HL-60/S4 treated with phorbol 12-myristate 13-acetate at 8.2 ng/mL for 4 days and 3 days (cell line): ENCODE measurements at regions not wholly inside any gene's neighbourhood (a gene's known extent, or its start where the extent isn't known, plus 50 kb on each side); places are given as distances from the start of the nearest gene placed in this dataset.

Experiments used
- in situ Hi-C: fragments of 300-500 bp; cut with MboI; formaldehyde crosslinking; loops from 2 replicates; pipeline ENCODE4 v1.15.0; 2022; ENCODE audit warnings: low sequenced_read_pairs

DNA sequence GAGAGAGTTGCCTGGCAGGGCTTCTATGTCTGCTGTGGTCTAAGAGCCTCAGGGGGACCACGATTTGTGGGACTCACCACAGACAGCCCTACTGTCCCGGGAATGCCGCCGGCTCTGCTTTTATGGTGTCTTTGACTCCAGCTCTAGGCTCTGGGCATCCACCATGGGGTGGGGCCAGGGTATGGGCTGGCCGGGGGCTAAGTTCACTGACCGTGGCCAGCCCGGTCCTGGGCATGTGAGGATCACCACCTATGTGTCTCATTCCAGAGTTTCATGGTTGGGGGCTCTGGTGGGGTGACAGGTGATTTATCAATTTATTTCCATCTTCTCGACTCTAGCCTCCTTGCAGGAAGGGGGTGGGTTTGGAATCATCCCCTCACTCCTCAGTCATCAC, 139.4 kb downstream of the GADD45G start:
- in situ Hi-C loops: no loop called here

DNA sequence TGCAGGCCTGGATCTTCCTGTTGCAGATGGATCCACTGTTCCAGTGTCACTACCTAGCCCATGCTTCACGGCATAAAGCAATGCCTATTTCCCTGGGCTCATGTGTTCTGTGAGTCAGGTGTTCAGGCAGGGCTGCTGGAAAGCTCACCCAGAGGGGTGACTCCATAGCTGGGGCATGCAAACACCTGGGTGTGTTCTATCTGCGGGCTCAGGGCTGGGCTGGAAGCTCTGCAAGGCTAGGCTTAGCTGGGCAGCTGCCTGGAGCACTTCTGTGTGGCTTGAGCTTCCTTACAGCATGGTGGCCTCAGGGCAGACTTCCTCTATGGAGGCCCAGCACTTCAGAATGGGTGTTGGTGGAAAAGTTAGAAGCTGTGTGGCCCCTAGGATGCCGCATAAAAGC, 139.9 kb downstream of the GADD45G start:
- in situ Hi-C loops: no loop called here

DNA sequence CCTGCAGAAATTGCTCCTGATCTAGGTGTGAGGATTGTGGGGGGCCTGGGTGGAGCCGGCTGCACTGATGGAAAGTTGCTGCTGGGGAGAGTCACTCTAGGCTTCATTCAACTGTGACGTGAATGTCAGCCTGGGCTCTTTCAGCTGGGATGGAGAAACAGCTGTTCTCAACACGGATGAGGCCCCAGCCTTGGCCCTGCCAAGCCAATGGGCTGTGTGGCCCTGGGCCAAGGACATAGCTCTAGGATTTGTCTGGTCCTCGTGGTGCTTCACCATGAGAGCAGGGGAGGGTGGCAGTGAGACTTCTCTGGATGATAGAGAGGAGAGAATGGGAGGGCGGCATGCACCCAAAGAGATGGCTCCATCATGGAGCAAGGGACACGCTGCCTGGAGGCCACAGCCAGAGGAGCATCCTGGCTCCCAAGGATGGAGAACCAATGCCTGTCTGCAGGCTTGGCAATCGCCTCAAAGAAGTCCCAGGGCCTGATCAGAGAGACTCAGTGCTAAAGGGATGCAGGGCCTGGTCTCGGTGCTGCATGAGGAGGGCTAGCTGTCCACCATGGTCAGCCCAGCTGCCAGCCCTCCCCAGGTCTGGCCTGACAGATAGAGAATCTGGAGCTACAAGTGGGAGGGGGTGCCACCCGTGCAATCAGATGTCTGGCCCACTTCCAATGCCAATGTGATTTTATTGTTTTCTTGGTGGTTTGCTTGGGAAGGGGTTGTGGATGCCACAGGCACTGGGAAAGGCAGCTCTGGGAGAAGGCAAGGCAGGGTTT, 141.0 kb downstream of the GADD45G start:
- in situ Hi-C loops: no loop called here

DNA sequence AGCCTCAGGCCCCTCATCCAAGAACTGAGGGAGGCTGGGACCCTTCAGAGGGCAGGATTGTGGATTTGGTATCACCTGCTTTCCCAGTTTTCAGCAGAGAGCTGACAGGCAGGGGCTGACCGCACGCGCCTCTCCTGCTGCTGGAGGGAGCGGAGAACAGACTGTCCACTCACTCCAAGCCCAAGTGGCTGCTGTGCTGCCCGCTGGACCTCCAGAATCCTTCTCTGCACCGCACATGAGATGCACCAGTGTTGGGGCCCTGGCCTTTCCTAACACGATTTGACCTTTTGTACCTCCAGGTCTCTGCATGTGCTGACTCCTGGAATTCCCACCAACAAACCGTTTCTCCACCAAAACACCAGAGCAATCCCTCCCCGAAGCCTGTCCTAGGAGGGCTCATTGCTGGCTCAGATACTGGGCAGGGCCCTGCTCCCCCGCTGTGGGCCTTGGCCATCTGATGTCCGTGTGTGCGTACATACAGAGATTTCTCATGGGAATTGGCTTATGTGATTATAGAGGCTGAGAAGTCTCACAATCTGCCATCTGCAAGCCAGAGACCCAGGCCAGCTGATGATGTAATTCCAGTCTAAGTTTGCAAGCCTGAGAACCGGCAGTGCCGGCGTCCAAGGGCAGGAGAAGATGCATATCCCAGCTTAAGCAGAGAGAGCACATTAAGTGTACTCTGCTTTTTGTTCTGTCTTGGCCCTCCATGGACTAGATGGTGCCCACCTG, 141.7 kb downstream of the GADD45G start:
- in situ Hi-C loops: no loop called here

DNA sequence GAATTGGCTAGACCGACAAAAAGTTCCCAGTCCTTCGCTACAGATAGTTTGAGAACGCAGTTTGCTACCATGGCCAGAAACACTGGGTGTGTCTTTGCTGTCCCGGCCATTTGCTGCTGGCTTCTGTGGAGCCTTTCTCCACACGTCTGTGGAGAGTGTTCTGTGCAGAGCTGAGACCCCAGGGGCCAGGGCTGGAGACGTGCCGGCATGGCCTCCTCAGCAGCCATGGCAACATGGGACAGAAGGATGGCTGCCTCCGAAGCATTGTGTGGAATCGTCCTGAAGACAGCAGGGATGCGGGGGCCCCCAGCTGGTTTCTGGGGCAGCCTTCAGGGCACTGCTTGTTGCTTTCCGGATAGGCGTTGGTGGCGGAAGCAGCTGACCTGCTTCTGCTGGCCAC, 142.8 kb downstream of the GADD45G start:
- in situ Hi-C loops: no loop called here

DNA sequence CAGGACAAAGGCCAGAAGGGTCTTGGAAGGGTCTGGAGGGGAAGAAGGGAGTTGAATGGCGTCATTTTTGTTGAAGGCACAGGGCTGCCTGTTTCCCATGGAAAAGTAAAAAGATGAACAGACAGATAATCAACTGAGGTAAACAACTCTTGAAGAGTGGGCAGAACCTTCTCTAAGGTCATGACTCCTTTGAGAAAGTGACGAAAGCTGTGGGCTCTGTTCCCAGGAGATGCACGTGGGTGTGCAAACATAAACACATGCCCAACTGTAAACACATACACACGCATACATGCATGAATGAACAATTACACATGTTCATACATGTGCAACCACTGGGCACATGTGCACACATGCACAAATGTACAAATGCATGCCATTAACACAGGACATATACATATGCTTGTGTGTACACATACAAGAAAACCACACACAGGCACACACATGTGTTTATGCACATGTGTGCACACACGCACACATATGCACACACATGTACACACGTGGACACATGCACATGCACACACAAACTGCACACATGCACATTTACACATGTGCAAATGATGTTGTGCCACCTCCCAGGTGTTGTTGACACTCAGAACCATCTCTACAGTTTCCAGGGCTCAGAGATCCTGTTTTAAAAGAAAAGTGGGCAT, 143.3 kb downstream of the GADD45G start:
- in situ Hi-C loops: no loop called here

DNA sequence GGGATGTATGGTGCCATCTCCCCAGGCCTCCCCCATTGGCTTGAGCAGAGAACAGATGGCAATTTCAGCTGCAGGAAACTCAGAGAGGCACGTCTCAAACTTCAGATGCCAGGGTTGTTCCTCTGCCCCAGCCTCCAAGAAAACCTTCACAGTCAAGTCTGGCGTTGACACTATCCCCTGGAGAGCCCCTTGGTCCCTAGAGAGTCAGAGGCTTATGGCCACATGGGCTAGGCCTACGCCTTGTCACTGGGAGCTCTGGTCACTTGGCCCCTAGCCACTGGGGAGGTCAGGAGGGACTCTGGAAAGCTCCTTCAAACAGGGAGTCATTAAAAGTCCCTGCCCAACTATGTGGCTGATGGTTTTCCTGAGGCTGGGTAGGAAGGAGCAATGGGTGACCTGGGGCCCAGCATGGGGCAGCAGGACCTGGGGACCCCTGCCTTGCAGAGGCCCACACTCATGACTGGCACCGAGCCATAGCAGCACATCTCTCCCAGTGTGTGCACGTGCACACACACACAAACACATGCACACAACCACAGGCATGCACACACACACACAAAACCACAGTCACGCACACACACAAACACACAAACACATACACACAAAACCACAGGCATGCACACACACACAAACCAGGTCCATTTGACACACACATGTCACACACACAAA, 144.2 kb downstream of the GADD45G start:
- in situ Hi-C loops: no loop called here

DNA sequence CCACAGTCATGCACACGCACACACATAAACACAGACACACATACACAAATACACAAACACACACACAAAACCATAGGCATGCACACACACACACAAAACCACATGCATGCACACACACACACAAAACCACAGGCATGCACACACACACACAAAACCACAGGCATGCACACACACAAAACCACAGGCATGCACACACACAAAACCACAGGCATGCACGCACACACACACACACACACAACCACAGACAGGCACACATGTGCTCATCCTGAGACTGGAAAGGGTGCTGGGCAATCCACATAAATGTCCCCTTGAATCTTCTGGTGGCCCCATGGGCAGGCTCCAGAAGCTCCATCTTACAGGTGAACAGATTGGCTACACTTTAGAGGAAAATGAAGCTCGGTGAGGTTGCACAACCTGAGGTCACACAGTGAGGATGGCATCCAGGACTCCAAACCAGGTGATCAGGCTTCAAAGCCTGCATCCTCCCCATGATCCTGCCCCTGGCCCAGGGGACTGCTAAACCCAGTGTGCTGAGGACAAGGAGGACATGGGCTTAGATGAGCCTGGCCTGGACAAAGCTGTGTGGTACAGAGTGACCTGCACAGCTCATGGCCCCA, 144.8 kb downstream of the GADD45G start:
- in situ Hi-C loops: no loop called here

DNA sequence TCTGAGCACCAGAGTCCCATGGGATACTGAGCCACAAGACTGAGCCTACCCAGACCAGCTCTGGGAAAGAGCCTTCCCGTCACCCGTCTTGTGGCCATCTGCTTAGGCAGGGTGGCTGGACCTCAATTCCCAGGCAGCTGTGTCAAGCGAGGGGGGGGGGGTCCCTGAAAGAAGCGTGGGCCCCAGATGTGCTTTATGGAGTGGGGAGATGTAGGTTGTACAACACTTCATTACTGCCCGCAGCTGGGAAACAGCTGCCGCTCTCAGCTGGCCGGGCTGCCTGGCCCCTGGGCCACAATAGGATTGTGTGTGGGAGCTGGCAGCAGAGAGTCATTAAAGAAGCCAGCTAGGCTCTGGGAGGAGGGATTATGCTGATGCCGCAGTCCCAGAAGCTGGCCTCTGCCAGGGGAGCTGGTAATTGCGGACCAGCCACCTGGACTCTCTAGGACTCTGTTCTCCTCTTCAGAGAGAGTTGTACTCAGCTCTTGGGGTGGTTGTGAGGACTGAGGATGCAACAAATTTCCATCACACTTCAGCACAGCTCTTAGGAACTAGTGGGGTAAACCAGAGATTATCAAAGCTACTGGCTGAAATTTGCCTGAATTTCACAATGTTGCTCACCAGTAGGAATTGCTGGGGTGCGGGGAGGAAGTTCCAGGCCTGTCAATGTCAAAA, 145.4 kb downstream of the GADD45G start:
- in situ Hi-C loops: no loop called here

DNA sequence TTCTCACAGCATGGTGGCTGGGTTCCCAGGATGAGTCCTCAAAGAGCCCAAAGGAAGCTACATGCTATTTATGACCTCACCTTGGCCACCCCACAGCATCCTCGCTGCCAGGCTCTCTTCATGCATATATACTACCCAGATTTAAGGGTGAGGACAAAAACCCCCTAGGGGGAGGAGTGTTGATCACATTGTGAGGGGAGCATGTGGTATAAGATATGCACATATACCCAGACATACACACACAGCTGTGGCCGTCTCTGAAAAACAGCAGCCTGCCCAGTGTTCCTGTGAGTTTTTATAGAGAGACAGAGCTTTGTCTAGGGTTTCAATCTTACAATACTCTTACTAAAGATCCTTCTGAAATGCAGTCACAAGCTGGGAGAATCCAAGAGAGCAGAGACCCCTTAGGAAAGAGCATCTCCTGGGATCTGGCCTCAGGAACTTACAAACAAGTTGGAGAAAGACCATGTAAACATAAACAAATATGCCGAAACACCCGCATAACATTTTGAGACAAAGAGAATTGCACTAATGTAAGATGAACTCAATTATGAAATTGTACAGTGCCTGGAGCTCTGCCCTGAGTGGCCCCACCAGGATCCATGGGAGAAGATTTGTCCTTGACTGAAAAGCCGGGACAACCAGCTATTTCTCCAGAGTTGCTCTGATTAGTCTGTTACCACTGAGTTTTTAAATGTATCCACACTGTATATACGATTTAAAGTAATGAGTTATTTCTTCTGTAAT, 146.4 kb downstream of the GADD45G start:
- in situ Hi-C loops: no loop called here

DNA sequence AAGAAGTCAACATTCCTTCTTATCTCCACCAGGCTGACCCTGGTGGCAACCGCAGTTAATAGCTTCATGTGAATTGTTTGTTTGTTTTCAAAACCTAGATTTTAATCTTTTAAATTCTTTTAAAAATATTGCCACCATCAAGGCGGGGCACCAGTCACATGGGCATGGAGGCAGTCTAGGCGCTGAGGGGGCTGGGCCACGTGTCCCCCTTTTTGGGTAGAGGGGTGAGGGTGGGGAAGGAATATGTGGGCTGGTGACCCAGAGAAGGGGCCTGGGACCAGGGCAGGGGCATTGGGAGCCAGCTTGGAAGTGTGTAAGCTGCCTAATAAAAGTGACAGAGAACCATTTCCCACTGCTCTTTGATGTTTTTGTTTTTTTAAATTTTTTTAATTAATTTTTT, 147.3 kb downstream of the GADD45G start:
- in situ Hi-C loops: no loop called here

DNA sequence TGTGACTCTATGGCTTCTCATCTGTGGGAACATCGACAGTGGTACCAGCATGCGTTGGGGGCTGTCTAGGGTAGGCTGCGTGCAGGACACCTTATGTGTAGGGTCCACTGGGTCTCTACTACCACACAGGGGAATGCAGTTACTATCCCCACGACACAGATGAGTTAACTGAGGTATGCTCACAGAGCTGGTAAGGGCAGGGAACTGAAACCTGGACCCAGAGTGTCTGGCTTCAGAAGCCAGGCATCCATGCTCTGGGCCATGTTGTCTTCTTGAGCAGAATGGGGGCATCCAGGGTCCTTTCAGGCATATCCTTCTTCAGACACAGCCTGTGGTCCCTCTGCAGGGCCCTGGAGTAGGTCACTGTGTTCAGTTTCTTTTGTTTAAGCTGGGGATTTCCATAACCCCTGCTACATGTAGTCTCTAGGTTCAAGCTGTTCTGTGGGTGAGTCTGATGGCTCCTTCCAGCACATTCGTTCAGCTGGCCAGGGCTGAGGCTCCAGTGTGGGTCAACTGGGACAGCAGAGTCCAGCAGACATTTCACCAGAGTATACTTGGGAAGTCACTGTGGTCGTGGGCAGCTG, 148.8 kb downstream of the GADD45G start:
- in situ Hi-C loops: no loop called here

DNA sequence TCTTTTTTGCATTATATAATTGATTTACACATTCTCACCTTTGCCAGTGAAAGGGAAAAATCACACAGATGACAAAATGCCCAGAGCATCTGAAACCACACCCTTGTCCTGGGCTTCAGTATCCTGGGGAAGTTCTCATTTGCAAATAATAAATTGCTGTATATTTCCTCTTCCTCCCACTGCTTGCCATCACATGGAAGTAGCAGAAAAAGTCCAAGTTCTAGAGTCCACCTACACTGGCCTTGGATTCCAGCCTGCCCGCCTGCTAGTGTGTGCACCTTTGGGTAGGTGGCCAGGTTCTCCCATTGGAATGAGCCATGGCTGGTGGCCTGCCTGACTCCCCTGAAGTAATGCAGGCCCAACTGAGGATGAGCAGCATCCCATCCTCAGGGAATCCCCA, 149.4 kb downstream of the GADD45G start:
- in situ Hi-C loops: no loop called here

DNA sequence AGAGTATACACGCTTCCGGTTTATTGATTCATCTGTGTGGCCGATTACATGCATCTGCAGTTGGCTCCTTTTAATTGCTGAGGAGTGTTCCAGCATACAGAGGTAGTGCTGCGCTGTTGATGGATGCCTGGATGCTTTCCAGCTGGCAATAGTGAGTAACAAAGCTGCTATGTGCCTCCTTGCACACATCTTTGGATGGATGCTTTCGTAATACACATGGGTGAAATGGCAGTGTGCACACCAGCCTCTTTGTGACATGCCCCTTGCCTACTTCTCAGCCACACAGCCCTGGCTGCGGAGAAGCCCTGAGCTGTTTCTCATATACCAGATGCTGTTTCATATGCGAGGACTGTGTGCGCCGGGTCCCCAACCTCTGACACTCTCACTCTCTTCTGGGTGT, 151.0 kb downstream of the GADD45G start:
- in situ Hi-C loops: no loop called here

DNA sequence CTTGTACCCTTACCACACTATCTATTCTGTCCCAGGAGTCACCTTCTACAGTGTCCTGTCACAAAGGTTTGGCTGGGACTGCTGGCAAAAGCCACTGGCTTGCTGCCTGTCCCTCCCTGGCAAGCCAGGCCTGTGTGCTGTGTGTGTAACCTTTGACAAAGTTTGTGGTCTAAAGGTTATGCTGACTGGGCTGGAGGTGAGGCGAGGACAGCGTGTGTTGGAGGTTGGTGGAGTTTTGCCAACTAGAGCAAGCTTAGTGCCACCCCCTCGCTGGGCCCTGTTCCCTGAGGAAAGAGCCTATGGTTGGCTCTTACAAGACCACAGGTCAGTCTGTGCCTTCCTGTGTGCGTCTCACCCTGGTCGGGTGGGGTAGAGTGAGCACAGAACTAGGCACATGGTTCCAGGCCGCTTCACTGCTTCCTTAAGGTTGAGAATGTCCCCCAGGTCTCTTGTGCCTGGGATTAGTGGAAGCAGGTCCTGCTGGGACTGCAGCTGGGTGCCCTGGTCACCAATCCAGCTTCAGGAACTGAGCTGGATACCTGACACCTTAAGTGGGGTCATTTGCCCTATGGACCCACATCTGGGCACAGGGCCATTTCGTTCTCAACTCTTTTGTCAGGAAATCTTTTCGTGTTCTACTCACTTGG, 152.2 kb downstream of the GADD45G start:
- in situ Hi-C loops: no loop called here

DNA sequence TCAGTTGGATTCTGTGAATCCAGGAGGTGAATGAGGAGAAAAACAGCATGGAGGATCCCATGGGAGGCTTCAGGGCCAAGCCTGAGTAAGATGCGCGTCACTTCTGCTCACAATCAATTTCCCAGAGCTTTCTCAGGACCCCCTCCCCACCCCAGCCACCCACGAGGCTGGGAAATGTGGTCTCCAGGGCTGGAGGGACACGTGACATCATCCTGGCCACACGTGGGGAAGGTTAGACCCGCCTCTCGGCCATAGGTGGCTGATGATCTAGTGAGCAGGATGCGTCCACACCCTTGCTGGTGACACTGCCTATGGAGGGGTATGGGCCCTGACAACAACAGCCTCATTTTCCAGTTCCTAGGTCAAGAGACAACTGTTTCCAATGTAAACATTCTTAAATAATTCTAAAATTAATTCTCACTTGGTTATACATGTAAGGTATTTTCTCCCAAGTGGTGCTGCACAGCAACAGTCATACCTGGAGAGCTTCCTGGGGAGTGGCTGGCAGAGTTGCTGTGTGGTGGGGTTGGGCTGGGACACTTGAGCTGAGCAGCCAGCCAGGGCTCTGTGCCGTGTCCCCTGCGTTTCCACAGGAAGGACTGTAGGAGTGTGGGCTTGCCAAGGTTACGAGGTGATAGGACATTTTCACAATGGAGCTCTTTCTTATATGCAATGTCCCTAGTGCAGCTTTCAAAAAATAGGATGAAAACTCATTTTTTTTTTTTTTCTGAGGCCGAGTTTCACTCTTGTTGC, 153.1 kb downstream of the GADD45G start:
- in situ Hi-C loops: no loop called here

DNA sequence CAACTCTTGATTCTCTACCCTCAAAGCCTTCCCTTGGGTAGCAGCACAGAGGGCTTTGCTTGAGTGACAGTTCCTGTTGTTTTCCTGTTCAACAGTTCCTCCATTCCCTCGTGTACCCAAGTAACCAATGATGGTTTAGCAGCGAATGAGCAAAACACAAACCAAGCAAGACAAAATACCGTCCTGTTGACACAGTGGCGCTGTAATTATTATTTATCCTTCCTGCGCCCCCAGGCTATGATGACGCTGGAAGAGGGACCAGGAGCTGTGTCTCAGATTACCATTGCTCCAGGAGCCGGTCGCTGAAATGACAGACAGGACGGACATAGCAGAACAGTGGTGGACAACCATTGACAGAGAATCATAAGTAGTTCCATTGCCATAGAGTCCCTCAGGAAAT, 154.8 kb downstream of the GADD45G start:
- in situ Hi-C loops: no loop called here

DNA sequence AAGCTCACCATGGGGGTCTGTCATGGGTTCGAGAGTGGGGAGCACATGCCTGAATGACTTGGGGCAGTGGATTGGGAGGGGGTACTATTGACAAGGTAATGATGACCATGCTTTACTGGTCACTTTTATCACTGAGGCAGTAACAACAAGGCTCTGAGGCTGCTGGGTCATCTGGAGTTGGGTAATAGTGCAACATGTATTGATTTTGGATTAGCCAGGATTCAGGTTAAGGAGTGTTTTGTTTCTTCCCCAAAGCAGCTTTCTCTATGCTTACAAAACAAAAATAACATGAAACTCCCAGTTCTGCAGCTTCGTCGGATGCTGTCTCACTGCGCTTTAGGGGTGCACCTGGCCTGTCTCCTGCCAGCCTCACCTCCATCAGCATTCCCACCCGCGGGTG, 155.3 kb downstream of the GADD45G start:
- in situ Hi-C loops: no loop called here
